ENCODE measurements at regions not wholly inside any gene's neighbourhood (a gene's known extent, or its start where the extent isn't known, plus 50 kb on each side); places are given as distances from the start of the nearest gene placed in this dataset.

DNA sequence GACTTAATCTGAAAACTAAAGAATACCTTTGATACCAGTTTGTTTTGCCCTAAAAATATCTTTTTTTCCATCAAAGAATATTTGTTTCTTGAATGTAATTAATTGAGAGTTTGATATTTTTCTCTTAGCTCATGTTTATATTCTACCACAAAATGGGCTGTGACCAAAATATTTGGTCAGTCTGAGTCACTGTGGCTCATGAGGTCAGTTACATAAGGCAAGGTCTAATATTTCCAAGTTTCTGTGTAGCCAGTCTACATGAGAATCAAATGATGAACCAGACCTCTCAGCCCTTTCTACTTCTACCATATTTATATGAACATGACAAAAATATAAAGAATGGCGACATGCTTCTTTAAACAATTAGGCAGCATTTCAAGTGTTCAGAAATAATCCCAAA is 83.0 kb upstream of the IVNS1ABP start:
- H3K36me3 Mint-ChIP-seq, result no peaks in the 10 kb centered on the region
- TF ChIP-seq, protein P1, sequence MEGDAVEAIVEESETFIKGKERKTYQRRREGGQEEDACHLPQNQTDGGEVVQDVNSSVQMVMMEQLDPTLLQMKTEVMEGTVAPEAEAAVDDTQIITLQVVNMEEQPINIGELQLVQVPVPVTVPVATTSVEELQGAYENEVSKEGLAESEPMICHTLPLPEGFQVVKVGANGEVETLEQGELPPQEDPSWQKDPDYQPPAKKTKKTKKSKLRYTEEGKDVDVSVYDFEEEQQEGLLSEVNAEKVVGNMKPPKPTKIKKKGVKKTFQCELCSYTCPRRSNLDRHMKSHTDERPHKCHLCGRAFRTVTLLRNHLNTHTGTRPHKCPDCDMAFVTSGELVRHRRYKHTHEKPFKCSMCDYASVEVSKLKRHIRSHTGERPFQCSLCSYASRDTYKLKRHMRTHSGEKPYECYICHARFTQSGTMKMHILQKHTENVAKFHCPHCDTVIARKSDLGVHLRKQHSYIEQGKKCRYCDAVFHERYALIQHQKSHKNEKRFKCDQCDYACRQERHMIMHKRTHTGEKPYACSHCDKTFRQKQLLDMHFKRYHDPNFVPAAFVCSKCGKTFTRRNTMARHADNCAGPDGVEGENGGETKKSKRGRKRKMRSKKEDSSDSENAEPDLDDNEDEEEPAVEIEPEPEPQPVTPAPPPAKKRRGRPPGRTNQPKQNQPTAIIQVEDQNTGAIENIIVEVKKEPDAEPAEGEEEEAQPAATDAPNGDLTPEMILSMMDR (conservative IDR thresholded peaks at IDR 0.05), result no peak
- H3K27ac Mint-ChIP-seq, result no peak overlapping the region
- H3K4me3 Mint-ChIP-seq, result no peak overlapping the region
- no peaks in the 10 kb centered on the region for H3K27me3 Mint-ChIP-seq
- H3K4me1 Mint-ChIP-seq (ENCODE audit: unreplicated experiment), result peaks cover 7% of the 10 kb centered on the region
- DNase-seq (ENCODE audit: extremely low spot score, unreplicated experiment), result no peak
- no peaks in the 10 kb centered on the region for H3K9me3 Mint-ChIP-seq

DNA sequence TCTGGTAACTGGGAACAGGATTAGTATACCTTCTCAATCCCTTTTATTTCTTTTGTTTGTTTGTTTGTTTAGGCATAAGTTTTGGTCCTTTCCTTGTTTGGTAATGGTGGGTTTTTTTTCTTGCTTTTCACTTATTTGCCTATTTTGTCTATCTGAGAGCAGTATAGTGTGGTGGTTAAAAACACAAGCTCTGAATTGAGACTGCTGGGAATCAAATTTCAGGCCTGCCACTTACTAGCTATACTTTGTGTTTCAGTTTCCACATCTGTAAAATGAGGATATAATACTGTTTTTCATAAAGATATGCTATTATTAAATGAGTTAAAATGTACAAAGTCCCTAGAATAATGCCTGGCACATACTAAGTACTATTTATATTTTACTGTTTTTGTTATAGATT is 81.6 kb upstream of the IVNS1ABP start:
- Mint-ChIP-seq H3K36me3 (no peaks in the 10 kb centered on the region), H3K27ac (no peak overlapping the region), H3K4me1 (ENCODE audit: unreplicated experiment) (peaks cover 10% of the 10 kb centered on the region), H3K4me3 (no peak overlapping the region), H3K9me3 (no peaks in the 10 kb centered on the region), H3K27me3 (no peaks in the 10 kb centered on the region)
- DNase-seq (ENCODE audit: extremely low spot score, unreplicated experiment), result no peak
- TF ChIP-seq, protein P1 (conservative IDR thresholded peaks at IDR 0.05), result no peak

DNA sequence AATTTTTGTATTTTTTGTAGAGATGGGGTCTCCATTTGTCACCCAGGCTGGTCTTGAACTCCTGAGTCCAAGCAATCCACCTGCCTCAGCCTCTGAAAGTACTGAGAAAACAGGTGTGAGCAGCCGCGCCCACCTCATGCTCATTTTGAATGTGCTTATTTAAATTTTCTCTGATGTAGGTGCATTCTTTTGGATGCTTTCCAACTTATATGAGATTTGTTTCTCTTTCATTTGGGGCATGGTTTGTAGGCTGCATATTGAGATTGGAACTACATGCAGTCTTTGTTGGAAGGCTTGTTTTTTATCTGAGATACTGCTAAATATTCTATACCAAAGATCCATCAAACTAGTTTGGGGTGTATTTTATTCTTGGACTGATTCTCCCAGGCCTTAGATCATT is 81.0 kb upstream of the IVNS1ABP start:
- H3K36me3 Mint-ChIP-seq, result no peaks in the 10 kb centered on the region
- no peak overlapping the region for H3K4me3 Mint-ChIP-seq
- H3K4me1 Mint-ChIP-seq (ENCODE audit: unreplicated experiment), result peaks cover 11% of the 10 kb centered on the region
- no peak overlapping the region for H3K27ac Mint-ChIP-seq
- H3K27me3 Mint-ChIP-seq, result no peaks in the 10 kb centered on the region
- H3K9me3 Mint-ChIP-seq, result no peaks in the 10 kb centered on the region
- TF ChIP-seq, protein P1 (conservative IDR thresholded peaks at IDR 0.05), result no peak
- DNase-seq (ENCODE audit: extremely low spot score, unreplicated experiment), result no peak

DNA sequence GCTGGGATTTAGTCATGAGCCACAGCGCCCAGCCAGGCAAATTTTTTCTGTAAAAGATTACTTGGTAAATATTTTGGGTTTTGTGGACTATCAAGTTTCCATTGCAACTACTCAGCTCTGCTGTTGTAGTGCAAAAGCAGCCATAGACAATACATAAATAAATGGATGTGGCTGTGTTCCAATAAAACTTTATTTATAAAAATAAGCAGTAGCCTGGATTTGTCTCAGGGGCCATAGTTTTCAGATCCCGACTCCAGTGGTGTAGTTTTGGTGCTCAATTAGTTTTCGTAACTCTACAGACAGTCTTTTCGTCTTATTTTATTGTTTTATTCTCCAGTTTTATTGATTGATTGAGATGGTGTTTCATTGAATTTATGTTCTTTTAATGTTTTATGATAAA is 80.1 kb upstream of the IVNS1ABP start:
- no peak for DNase-seq (ENCODE audit: extremely low spot score, unreplicated experiment)
- no peak overlapping the region for H3K27ac Mint-ChIP-seq
- TF ChIP-seq, protein P1 (conservative IDR thresholded peaks at IDR 0.05), result no peak
- no peaks in the 10 kb centered on the region for H3K27me3 Mint-ChIP-seq
- H3K4me3 Mint-ChIP-seq, result no peak overlapping the region
- no peaks in the 10 kb centered on the region for H3K9me3 Mint-ChIP-seq
- no peaks in the 10 kb centered on the region for H3K36me3 Mint-ChIP-seq
- H3K4me1 Mint-ChIP-seq (ENCODE audit: unreplicated experiment), result peaks cover 11% of the 10 kb centered on the region

DNA sequence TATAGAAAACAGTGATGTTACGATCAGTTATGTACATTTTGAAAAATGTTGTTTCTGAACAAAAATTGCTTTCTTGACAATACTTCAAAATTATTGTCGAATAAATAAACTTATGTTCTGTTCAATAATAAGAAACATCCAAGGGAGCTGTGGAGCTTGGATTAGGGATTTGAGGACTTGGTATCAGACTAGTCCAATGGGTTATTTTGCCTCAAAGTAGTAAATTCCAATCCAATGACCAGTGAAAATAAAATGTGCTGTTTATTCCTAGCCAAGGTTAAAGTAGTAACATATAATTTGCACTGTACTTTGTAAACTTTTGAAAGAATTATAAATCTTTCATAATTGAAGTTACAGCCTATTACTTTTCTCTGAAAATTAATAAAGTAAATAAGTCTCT is 79.1 kb upstream of the IVNS1ABP start:
- no peak for DNase-seq (ENCODE audit: extremely low spot score, unreplicated experiment)
- H3K27me3 Mint-ChIP-seq, result no peaks in the 10 kb centered on the region
- TF ChIP-seq, protein P1 (conservative IDR thresholded peaks at IDR 0.05), result no peak
- peaks cover 9% of the 10 kb centered on the region for H3K4me1 Mint-ChIP-seq (ENCODE audit: unreplicated experiment)
- H3K36me3 Mint-ChIP-seq, result no peaks in the 10 kb centered on the region
- no peaks in the 10 kb centered on the region for H3K9me3 Mint-ChIP-seq
- no peak overlapping the region for H3K4me3 Mint-ChIP-seq
- no peak overlapping the region for H3K27ac Mint-ChIP-seq

DNA sequence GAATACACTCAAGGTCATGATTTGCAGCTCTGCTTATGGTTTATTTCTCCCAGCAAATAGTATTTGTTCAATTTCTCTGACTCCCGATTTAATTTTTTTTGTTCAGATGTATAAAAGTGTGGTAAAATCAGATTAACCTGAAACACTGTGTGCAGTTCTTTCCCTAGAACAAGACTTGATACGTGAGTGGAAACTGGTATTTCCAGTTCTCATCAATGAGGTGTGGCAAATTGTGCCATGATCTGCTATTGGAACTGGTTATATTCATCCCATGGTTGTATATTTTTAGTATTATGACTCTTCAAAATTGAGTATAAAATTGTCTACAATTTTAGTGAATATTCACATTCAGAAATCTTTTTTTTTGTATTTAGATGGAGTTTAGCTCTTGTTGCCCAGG is 76.8 kb upstream of the IVNS1ABP start:
- Mint-ChIP-seq H3K36me3 (no peaks in the 10 kb centered on the region), H3K27me3 (no peaks in the 10 kb centered on the region), H3K4me1 (ENCODE audit: unreplicated experiment) (peaks cover 5% of the 10 kb centered on the region), H3K4me3 (peak overlapping the region; percentile 34), H3K9me3 (no peaks in the 10 kb centered on the region), H3K27ac (peak overlapping the region; percentile 82)
- TF ChIP-seq, protein P1 (conservative IDR thresholded peaks at IDR 0.05), result no peak
- no peak for DNase-seq (ENCODE audit: extremely low spot score, unreplicated experiment)

Measured in type B pancreatic cell (in vitro differentiated cells).